ENCODE measurements at regions not wholly inside any gene's neighbourhood (a gene's known extent, or its start where the extent isn't known, plus 50 kb on each side); places are given as distances from the start of the nearest gene placed in this dataset.

- Mint-ChIP-seq H3K27ac (no peak overlapping the region), H3K27me3 (ENCODE audit: low read depth) (peaks cover 1% of the 10 kb centered on the region), H3K9me3 (no peaks in the 10 kb centered on the region), H3K4me1 (peaks cover 4% of the 10 kb centered on the region), H3K36me3 (no peaks in the 10 kb centered on the region), H3K4me3 (no peak overlapping the region)
- ChIA-PET CTCF (no interaction called here), POLR2A (no interaction called here)
- ATAC-seq (no peak), DNase-seq (ENCODE audit: low spot score) (no peak)
- TF ChIP-seq NFE2L1 (CRISPR knock-in tag; IDR thresholded peaks at IDR 0.05), result no peak
- TF ChIP-seq HMGA2 (CRISPR knock-in tag; IDR thresholded peaks at IDR 0.05), result no peak
- TF ChIP-seq CREB1 (CRISPR knock-in tag; IDR thresholded peaks at IDR 0.05), result no peak
- TF ChIP-seq, protein P1, sequence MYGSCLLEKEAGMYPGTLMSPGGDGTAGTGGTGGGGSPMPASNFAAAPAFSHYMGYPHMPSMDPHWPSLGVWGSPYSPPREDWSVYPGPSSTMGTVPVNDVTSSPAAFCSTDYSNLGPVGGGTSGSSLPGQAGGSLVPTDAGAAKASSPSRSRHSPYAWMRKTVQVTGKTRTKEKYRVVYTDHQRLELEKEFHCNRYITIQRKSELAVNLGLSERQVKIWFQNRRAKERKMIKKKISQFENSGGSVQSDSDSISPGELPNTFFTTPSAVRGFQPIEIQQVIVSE (CRISPR knock-in tag; IDR thresholded peaks at IDR 0.05; ENCODE audit: borderline replicate concordance), result no peak
- no peak for TF ChIP-seq GABPB1 (CRISPR knock-in tag; IDR thresholded peaks at IDR 0.05)
- TF ChIP-seq RORB (CRISPR knock-in tag; IDR thresholded peaks at IDR 0.05), result no peak
- no peak for TF ChIP-seq SOX15 (CRISPR knock-in tag; IDR thresholded peaks at IDR 0.05)
- no peak for TF ChIP-seq ZBTB43 (CRISPR knock-in tag; IDR thresholded peaks at IDR 0.05)
- no peak for TF ChIP-seq FOXP1 (CRISPR knock-in tag; IDR thresholded peaks at IDR 0.05; ENCODE audit: borderline replicate concordance)
Measured at GRCh38 chr6:14590586-14590985, 473.0 kb downstream of the CD83 start.

DNA sequence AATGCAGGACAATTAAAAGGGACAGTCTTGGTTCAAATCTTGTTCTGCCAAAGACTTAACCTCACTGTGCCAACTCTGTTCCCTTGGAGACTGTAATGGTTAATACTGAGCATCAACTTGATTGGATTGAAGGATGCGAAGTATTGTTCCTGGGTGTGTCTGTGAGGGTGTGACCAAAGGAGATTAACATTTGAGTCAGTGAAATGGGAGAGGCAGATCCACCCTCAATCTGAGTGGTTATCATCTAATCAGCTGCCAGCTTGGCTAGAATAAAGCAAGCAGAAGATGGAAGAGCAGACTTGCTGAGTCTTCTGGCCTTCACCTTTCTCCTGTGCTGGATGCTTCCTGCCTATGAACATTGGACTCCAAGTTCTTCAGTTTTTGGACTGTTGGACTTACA is 474.4 kb downstream of the CD83 start:
- 0 out of 2 replicates have a peak, but pooled peaks cover 3% of the 10 kb centered on the region for H3K9me3 Mint-ChIP-seq
- H3K4me3 Mint-ChIP-seq, result no peak overlapping the region
- H3K4me1 Mint-ChIP-seq, result peaks cover 14% of the 10 kb centered on the region
- H3K27ac Mint-ChIP-seq, result no peak overlapping the region
- TF ChIP-seq ERG (CRISPR knock-in tag; IDR thresholded peaks at IDR 0.05) (no peak), SMAD3 (CRISPR knock-in tag; IDR thresholded peaks at IDR 0.05; ENCODE audit: borderline replicate concordance) (no peak), SOX15 (CRISPR knock-in tag; IDR thresholded peaks at IDR 0.05) (no peak), PRDM15 (CRISPR knock-in tag; IDR thresholded peaks at IDR 0.05) (no peak), MYBL2 (CRISPR knock-in tag; IDR thresholded peaks at IDR 0.05) (no peak)
- DNase-seq (ENCODE audit: low spot score), result no peak
- ATAC-seq, result no peak
- ChIA-PET CTCF (no interaction called here), POLR2A (no interaction called here)
- H3K27me3 Mint-ChIP-seq (ENCODE audit: low read depth), result peaks cover 13% of the 10 kb centered on the region
- H3K36me3 Mint-ChIP-seq, result no peaks in the 10 kb centered on the region

DNA sequence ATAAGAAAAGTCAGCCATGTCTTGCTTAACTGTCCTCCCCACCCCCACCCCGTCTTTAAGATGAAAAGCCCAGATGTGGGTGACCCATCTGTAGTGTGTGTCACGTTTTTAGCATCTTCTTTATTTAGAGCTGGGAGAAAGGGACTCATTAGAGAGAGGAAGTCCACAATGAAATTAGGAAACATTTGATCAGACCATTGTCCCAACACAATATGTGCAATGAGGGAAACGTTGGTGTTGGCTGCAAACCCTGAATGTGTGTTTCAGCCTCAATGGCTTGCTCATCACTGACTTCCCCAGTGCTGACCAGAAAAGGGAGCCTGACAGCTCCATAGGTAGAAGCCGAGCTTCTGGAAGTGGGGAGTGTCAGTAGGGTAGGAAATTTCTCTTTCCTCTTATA is 475.7 kb downstream of the CD83 start:
- ChIA-PET CTCF (no interaction called here), POLR2A (no interaction called here)
- ATAC-seq (no peak), DNase-seq (ENCODE audit: low spot score) (no peak)
- Mint-ChIP-seq H3K27ac (no peak overlapping the region), H3K4me1 (peaks cover 27% of the 10 kb centered on the region), H3K9me3 (0 out of 2 replicates have a peak, but pooled peaks cover 3% of the 10 kb centered on the region), H3K27me3 (ENCODE audit: low read depth) (peaks cover 16% of the 10 kb centered on the region), H3K36me3 (no peaks in the 10 kb centered on the region), H3K4me3 (no peak overlapping the region)
- TF ChIP-seq ATF2 (CRISPR knock-in tag; IDR thresholded peaks at IDR 0.05; ENCODE audit: borderline replicate concordance, low read depth), result no peak
- TF ChIP-seq ZNF263 (CRISPR knock-in tag; IDR thresholded peaks at IDR 0.05; ENCODE audit: low read depth), result no peak
- no peak for TF ChIP-seq SP1 (CRISPR knock-in tag; conservative IDR thresholded peaks at IDR 0.05)
- no peak for TF ChIP-seq PRDM15 (CRISPR knock-in tag; IDR thresholded peaks at IDR 0.05)
- TF ChIP-seq ESRRA (CRISPR knock-in tag; IDR thresholded peaks at IDR 0.05; ENCODE audit: borderline replicate concordance), result no peak
- TF ChIP-seq MLX (CRISPR knock-in tag; IDR thresholded peaks at IDR 0.05), result no peak
- TF ChIP-seq ZBTB43 (CRISPR knock-in tag; IDR thresholded peaks at IDR 0.05), result no peak
